MCF 10A (cell line): ENCODE measurements at regions not wholly inside any gene's neighbourhood (a gene's known extent, or its start where the extent isn't known, plus 50 kb on each side); places are given as distances from the start of the nearest gene placed in this dataset.

Experiments used
- BruUV-seq: library from RNA; stranded (reverse); fragments of 400-500 nt; replicated peaks from 2 replicates; lab custom pipeline; 2021; lab: Mats Ljungman, UMichigan
- CTCF ChIA-PET: fragments of 300-600 bp; sonication (Branson Sonifier 250); formaldehyde crosslinking; extraction: SDS; loops from one replicate; lab custom pipeline; 2021; ENCODE audit warnings: antibody characterized with exemption, inconsistent platforms; lab: Yijun Ruan, JAX
- POLR2A ChIA-PET: fragments of 300-600, 350-650 bp; sonication (Branson Sonifier 250); formaldehyde crosslinking; extraction: SDS; loops from one replicate; lab custom pipeline; 2020; ENCODE audit warnings: antibody characterized with exemption, inconsistent platforms; lab: Yijun Ruan, JAX
- DNase-seq: peaks from one replicate; pipeline ENCODE4 v3.0.0-alpha.2; 2018; ENCODE audit not compliant: unreplicated experiment
- H3K27ac Mint-ChIP-seq: one replicate; pipeline ENCODE4 v1.8.0; 2022; ENCODE audit warnings: mild to moderate bottlenecking, low read depth, mixed read lengths; ENCODE audit not compliant: unreplicated experiment
- H3K27me3 Mint-ChIP-seq: one replicate; pipeline ENCODE4 v1.8.0; 2022; ENCODE audit warnings: mixed read lengths; ENCODE audit not compliant: insufficient read depth, unreplicated experiment
- H3K36me3 Mint-ChIP-seq: one replicate; pipeline ENCODE4 v1.8.0; 2022; ENCODE audit warnings: mild to moderate bottlenecking, moderate library complexity, mixed read lengths; ENCODE audit not compliant: insufficient read depth, unreplicated experiment
- H3K4me1 Mint-ChIP-seq: one replicate; pipeline ENCODE4 v1.8.0; 2022; ENCODE audit warnings: mixed read lengths; ENCODE audit not compliant: insufficient read depth, unreplicated experiment
- H3K4me3 Mint-ChIP-seq: one replicate; pipeline ENCODE4 v1.8.0; 2022; ENCODE audit warnings: mild to moderate bottlenecking, moderate library complexity, mixed read lengths; ENCODE audit not compliant: unreplicated experiment
- H3K9me3 Mint-ChIP-seq: one replicate; pipeline ENCODE4 v1.8.0; 2022; ENCODE audit warnings: mixed read lengths; ENCODE audit not compliant: unreplicated experiment
- CTCF ChIP-seq: fragments of 200-600 bp; IDR thresholded peaks from one replicate; pipeline ENCODE4 v1.8.0; 2022; ENCODE audit warnings: antibody characterized with exemption, mild to moderate bottlenecking; ENCODE audit not compliant: unreplicated experiment
- intact Hi-C: fragments of 100-400 bp; cut with micrococcal nuclease; formaldehyde crosslinking; loops from 2 replicates; pipeline ENCODE4 v1.14.1; 2022

DNA sequence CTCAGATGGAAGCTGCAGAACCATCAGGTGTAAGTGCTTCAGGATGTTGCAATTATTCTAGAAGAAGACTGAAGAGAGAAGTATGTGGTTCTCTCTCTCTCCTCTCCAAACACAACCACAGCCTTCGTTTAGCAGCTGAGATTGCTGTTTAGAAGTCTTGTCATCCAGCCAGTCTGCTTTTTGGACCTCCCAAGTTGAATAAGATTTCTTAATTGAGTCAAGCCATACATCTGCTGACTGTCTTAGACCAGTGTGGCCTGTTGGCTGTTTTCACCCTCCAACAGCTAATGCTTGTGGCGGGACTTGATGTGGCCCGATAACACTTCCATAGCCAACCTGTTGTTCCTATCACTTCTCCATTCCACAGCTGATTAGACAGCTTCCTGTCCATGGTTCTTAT is 91.3 kb upstream of the TMEM17 start:
- H3K4me1 Mint-ChIP-seq = no peaks in the 10 kb centered on the region
- no peaks in the 10 kb centered on the region for H3K9me3 Mint-ChIP-seq
- H3K27ac Mint-ChIP-seq = no peak overlapping the region
- no peaks in the 10 kb centered on the region for H3K36me3 Mint-ChIP-seq
- intact Hi-C loops = no loop called here
- H3K4me3 Mint-ChIP-seq = no peak overlapping the region
- no TSS peak for BruUV-seq
- ChIA-PET POLR2A (no interaction called here), CTCF (no interaction called here)
- DNase-seq = no peak
- no peak for TF ChIP-seq CTCF
- no peaks in the 10 kb centered on the region for H3K27me3 Mint-ChIP-seq

- DNase-seq = no peak
- H3K27ac Mint-ChIP-seq = no peak overlapping the region
Measured at GRCh38 chr2:62596061-62596921, 90.3 kb upstream of the TMEM17 start.

GRCh38 chr2:62595474-62595873 is 89.5 kb upstream of the TMEM17 start:
- H3K9me3 Mint-ChIP-seq = no peaks in the 10 kb centered on the region
- no peaks in the 10 kb centered on the region for H3K27me3 Mint-ChIP-seq
- H3K4me1 Mint-ChIP-seq = no peaks in the 10 kb centered on the region
- CTCF ChIA-PET = interaction anchor here (0.6 kb wide), 1 partner anchor 18 kb away, joined by 3 read pairs; no protein-coding TSS in a partner anchor
- TF ChIP-seq CTCF = no peak
- intact Hi-C loops = no loop called here
- no peak overlapping the region for H3K27ac Mint-ChIP-seq
- BruUV-seq = no TSS peak
- POLR2A ChIA-PET = interaction anchor here (0.5 to 1.3 kb wide), 5 partner anchors 10 to 115 kb away, joined by 3 to 4 read pairs (median 3); no protein-coding TSS in a partner anchor
- H3K36me3 Mint-ChIP-seq = no peaks in the 10 kb centered on the region
- no peak for DNase-seq
- H3K4me3 Mint-ChIP-seq = no peak overlapping the region

More at GRCh38 chr2:62596061-62596921, 90.3 kb upstream of the TMEM17 start:
- H3K4me3 Mint-ChIP-seq = no peak overlapping the region
- no TSS peak for BruUV-seq
- H3K9me3 Mint-ChIP-seq = no peaks in the 10 kb centered on the region
- H3K36me3 Mint-ChIP-seq = no peaks in the 10 kb centered on the region
- TF ChIP-seq CTCF = no peak
- intact Hi-C loops = no loop called here
- CTCF ChIA-PET = interaction anchor here (0.6 kb wide), 2 partner anchors 19 to 130 kb away, joined by 3 to 4 read pairs; no protein-coding TSS in a partner anchor
- H3K27me3 Mint-ChIP-seq = no peaks in the 10 kb centered on the region
- POLR2A ChIA-PET = interaction anchor here (1.0 to 1.3 kb wide), 2 partner anchors 9 to 18 kb away, joined by 3 to 4 read pairs; no protein-coding TSS in a partner anchor
- H3K4me1 Mint-ChIP-seq = no peaks in the 10 kb centered on the region

DNA sequence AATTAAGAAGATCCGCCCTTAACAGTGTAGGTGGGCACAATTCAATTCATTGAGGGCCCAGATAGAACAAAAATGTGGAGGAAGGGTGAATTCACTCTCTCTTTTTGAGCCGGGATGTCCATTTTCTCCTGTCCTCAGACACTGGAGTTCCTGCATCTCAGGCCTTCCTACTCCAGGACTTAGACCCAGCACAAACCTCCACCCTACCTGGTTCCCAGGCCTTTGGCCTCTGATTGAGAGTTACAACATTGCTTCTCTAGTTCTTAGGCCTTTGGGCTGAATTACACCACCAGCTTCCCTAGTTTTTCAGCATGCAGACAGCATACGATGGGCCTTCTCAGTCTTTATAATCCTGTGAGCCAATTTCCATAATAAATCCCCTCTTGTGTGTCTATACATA is 87.8 kb upstream of the TMEM17 start:
- Mint-ChIP-seq H3K4me3 (no peak overlapping the region), H3K9me3 (no peaks in the 10 kb centered on the region), H3K36me3 (no peaks in the 10 kb centered on the region), H3K27me3 (no peaks in the 10 kb centered on the region), H3K4me1 (no peaks in the 10 kb centered on the region), H3K27ac (no peak overlapping the region)
- intact Hi-C loops = no loop called here
- no peak for DNase-seq
- no TSS peak for BruUV-seq
- CTCF ChIA-PET = interaction anchor here (0.8 to 1.0 kb wide), 2 partner anchors 11 to 1892 kb away, joined by 3 read pairs; no protein-coding TSS in a partner anchor
- POLR2A ChIA-PET = interaction anchor here (0.7 kb wide), 2 partner anchors 11 to 194 kb away, joined by 3 read pairs; no protein-coding TSS in a partner anchor
- no peak for TF ChIP-seq CTCF
